ENCODE measurements at regions not wholly inside any gene's neighbourhood (a gene's known extent, or its start where the extent isn't known, plus 50 kb on each side); places are given as distances from the start of the nearest gene placed in this dataset.

DNA sequence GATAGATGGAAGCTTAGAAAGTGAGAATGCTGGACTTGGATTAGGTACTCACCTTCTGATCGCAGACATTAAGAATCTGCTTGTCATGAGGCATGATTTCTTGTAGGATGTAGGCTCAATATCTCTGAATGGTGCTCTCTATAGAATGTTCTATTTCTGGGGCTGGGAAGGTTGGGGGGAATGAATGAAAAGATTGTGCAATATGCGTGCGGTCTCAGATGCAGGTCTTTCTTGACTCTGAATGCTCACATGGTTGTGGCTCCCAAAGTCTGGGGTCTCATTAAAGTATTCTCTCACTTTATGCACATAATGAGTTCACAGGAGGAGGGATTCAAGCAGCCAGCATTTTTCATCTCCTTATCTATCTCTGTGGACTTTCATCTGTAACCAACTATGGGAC, 482.0 kb upstream of the CD180 start:
- H3K4me3 Mint-ChIP-seq, result no peak overlapping the region
- no peaks in the 10 kb centered on the region for H3K36me3 Mint-ChIP-seq
- no peaks in the 10 kb centered on the region for H3K4me1 Mint-ChIP-seq
- H3K27ac Mint-ChIP-seq, result no peak overlapping the region
- no peak for ATAC-seq
- DNase-seq (ENCODE audit: low spot score in 2 of 2), result no peak
- no peaks in the 10 kb centered on the region for H3K9me3 Mint-ChIP-seq

DNA sequence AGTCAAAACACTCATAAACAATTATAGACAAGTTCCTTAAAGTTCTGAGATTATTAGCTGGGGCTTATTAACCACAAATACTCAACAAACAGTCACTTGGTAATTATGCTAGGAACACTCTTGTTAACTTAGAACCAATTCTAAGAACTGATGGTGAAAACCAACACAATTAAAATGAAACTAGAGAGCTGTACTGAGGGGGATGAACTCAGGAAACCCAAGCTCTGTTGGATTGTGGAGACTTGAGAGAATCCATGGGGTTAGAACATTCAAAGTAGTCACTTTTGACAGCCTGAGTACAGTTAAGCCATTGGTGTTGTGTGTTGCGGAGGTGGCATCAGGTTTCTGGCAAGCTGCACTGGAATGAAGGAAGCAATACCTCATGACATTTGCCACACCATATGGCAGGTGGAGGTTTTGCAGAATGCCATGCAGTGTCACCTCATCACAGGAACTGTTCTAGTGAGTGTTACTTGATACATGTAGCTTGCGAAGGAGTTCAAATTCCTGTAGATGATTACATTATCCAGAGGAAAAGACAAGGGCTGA, 480.9 kb upstream of the CD180 start:
- H3K4me3 Mint-ChIP-seq, result no peak overlapping the region
- no peaks in the 10 kb centered on the region for H3K36me3 Mint-ChIP-seq
- no peaks in the 10 kb centered on the region for H3K4me1 Mint-ChIP-seq
- no peak overlapping the region for H3K27ac Mint-ChIP-seq
- DNase-seq (ENCODE audit: low spot score in 2 of 2), result no peak
- no peaks in the 10 kb centered on the region for H3K9me3 Mint-ChIP-seq
- ATAC-seq, result no peak

GRCh38 chr5:67676863-67677262, 480.3 kb upstream of the CD180 start:
- no peaks in the 10 kb centered on the region for H3K4me1 Mint-ChIP-seq
- H3K36me3 Mint-ChIP-seq, result no peaks in the 10 kb centered on the region
- no peak for DNase-seq (ENCODE audit: low spot score in 2 of 2)
- ATAC-seq, result no peak
- H3K4me3 Mint-ChIP-seq, result no peak overlapping the region
- no peaks in the 10 kb centered on the region for H3K9me3 Mint-ChIP-seq
- H3K27ac Mint-ChIP-seq, result no peak overlapping the region

GRCh38 chr5:67674159-67674655, 477.6 kb upstream of the CD180 start:
- no peak for DNase-seq (ENCODE audit: low spot score in 2 of 2)
- H3K9me3 Mint-ChIP-seq, result no peaks in the 10 kb centered on the region
- ATAC-seq, result no peak
- H3K4me3 Mint-ChIP-seq, result no peak overlapping the region
- H3K27ac Mint-ChIP-seq, result no peak overlapping the region
- no peaks in the 10 kb centered on the region for H3K36me3 Mint-ChIP-seq
- H3K4me1 Mint-ChIP-seq, result no peaks in the 10 kb centered on the region

DNA sequence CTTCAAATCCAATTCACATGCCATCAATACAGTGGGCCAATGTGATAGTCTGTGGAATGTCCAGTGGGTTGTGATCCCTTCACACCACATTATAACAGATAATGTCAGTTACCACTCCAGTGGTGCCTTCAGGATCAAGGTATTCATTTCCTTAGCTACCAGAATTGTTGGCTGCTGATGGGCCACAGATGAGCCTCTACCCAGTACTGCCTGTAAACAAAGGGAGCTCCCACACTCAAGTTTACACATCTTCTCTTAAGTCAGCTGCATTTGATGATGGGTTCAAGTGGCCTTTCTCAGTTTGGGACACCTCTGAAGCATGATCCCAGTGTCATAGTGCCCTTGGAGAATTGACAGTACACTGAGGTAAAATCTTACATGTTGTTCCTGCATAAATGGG, 477.0 kb upstream of the CD180 start:
- H3K27ac Mint-ChIP-seq, result no peak overlapping the region
- no peak for DNase-seq (ENCODE audit: low spot score in 2 of 2)
- no peak overlapping the region for H3K4me3 Mint-ChIP-seq
- no peaks in the 10 kb centered on the region for H3K9me3 Mint-ChIP-seq
- no peak for ATAC-seq
- H3K36me3 Mint-ChIP-seq, result no peaks in the 10 kb centered on the region
- H3K4me1 Mint-ChIP-seq, result no peaks in the 10 kb centered on the region

- Mint-ChIP-seq H3K9me3 (peaks cover 2% of the 10 kb centered on the region), H3K4me1 (no peaks in the 10 kb centered on the region), H3K4me3 (no peak overlapping the region), H3K36me3 (no peaks in the 10 kb centered on the region), H3K27ac (no peak overlapping the region)
- DNase-seq (ENCODE audit: low spot score in 2 of 2) (no peak), ATAC-seq (no peak)
Observed at GRCh38 chr5:67673180-67673579, 476.6 kb upstream of the CD180 start.

DNA sequence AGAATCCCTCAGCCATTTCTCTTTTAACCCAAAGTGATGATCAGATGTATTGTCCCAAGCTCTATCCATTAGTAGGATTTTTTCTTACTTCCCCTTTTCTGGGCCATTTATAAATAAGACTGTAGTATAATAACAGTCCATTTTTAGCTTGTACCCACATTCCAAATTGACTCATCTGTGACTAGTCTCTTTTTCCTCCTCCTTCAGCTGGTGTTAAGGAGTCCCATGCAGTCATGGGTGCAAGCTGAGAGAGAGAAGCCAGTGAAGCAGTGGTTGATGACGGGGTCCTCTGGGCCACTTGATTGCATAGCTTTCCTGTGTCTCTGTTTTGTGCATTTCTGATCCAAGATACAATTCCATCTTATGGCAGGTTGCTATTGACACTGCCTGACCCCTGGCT, 476.0 kb upstream of the CD180 start:
- Mint-ChIP-seq H3K27ac (no peak overlapping the region), H3K4me1 (no peaks in the 10 kb centered on the region), H3K9me3 (peaks cover 3% of the 10 kb centered on the region), H3K4me3 (no peak overlapping the region), H3K36me3 (no peaks in the 10 kb centered on the region)
- no peak for DNase-seq (ENCODE audit: low spot score in 2 of 2)
- no peak for ATAC-seq

- Mint-ChIP-seq H3K27ac (no peak overlapping the region), H3K9me3 (peaks cover 7% of the 10 kb centered on the region), H3K4me1 (no peaks in the 10 kb centered on the region), H3K4me3 (no peak overlapping the region), H3K36me3 (no peaks in the 10 kb centered on the region)
- no peak for DNase-seq (ENCODE audit: low spot score in 2 of 2)
- ATAC-seq, result no peak
Observed at GRCh38 chr5:67669916-67670315, 473.3 kb upstream of the CD180 start.

- Mint-ChIP-seq H3K4me1 (no peaks in the 10 kb centered on the region), H3K4me3 (no peak overlapping the region), H3K9me3 (no peaks in the 10 kb centered on the region), H3K27ac (no peak overlapping the region), H3K36me3 (no peaks in the 10 kb centered on the region)
- no peak for ATAC-seq
- no peak for DNase-seq (ENCODE audit: low spot score in 2 of 2)
Observed at GRCh38 chr5:67660149-67660548, 463.6 kb upstream of the CD180 start.

GRCh38 chr5:67659288-67659687, 462.7 kb upstream of the CD180 start:
- ATAC-seq (no peak), DNase-seq (ENCODE audit: low spot score in 2 of 2) (no peak)
- Mint-ChIP-seq H3K4me1 (no peaks in the 10 kb centered on the region), H3K36me3 (no peaks in the 10 kb centered on the region), H3K4me3 (no peak overlapping the region), H3K27ac (no peak overlapping the region), H3K9me3 (no peaks in the 10 kb centered on the region)

DNA sequence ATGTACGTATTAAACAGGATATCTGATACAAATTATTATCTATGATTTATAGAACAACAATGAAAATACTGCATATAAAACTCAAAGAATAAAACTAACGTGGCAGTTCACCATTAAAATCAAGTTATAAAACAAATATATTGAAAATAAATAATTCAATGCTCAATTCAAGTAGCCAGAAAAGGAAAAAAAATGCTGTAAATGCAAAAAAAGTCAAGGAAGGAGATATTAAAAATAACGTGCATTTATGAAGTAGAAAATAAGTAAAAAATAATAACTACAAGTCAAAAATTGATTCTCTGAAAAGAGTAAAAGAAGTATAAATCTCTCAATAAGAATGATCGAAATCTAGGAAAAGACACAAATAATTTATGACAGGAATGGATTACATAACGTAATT, 460.5 kb upstream of the CD180 start:
- ATAC-seq (no peak), DNase-seq (ENCODE audit: low spot score in 2 of 2) (no peak)
- Mint-ChIP-seq H3K9me3 (no peaks in the 10 kb centered on the region), H3K27ac (no peak overlapping the region), H3K36me3 (no peaks in the 10 kb centered on the region), H3K4me3 (no peak overlapping the region), H3K4me1 (no peaks in the 10 kb centered on the region)

DNA sequence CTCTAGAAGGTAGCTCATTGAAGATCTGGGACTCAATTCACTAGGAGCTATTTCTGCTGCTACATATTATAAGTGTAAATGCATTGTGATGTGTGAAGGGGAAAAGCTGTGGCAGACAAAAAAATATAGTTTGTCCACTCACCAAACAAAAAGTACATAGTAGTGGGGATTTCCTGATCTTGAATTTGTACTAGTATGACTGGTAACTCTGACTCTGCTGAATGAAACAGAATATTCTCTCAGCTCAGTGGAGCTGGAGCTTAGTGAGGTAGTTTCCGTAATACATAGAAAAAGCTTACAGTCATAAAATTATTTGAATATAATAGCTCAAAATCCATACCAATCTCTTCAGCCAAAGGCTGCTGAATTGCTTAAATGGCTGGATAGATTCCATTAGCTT, 455.6 kb upstream of the CD180 start:
- Mint-ChIP-seq H3K36me3 (no peaks in the 10 kb centered on the region), H3K27ac (no peak overlapping the region), H3K9me3 (no peaks in the 10 kb centered on the region), H3K4me3 (no peak overlapping the region), H3K4me1 (no peaks in the 10 kb centered on the region)
- DNase-seq (ENCODE audit: low spot score in 2 of 2), result no peak
- ATAC-seq, result peak; percentile 79

DNA sequence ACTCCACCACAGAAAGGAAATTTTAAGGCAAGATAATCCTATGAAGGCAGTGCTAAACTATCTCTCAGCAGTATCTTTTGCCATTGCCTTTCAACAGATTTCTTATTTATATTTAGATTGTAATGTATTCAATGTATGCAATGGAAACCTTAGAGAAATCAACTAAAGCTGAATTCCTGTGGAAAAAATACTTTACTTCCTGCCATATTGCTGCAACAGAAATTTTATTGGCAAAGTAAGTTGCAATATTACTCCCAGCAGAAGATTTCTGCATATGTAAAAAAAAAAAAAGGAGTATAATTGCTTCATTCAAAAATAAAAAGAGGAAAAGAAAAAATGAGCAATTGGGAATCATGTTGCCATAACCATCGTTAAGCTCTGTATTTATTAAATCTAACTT, 454.6 kb upstream of the CD180 start:
- H3K9me3 Mint-ChIP-seq, result no peaks in the 10 kb centered on the region
- DNase-seq (ENCODE audit: low spot score in 2 of 2) (no peak), ATAC-seq (no peak)
- no peaks in the 10 kb centered on the region for H3K36me3 Mint-ChIP-seq
- H3K27ac Mint-ChIP-seq, result no peak overlapping the region
- no peaks in the 10 kb centered on the region for H3K4me1 Mint-ChIP-seq
- no peak overlapping the region for H3K4me3 Mint-ChIP-seq

GRCh38 chr5:67648201-67648671, 451.6 kb upstream of the CD180 start:
- DNase-seq (ENCODE audit: low spot score in 2 of 2), result no peak

DNA sequence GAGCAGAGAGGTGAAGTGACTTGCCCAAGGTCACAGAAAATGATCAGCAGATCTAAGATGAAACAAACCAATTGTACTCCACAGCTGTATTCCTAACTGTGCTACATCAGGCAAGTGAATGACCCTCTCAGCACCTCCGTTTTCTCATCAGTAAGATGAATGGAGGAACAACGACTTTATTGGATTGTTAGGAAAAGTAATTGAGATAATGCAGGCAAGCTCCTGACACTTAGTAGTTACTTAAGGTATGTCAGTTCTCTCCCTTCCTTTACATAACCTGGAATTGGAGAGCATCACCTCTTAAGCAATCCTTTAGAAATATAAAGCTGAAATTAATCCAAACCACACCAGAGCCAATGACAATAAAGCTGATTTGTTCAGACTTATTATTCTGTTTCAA, 451.2 kb upstream of the CD180 start:
- H3K9me3 Mint-ChIP-seq, result peaks cover 6% of the 10 kb centered on the region
- no peaks in the 10 kb centered on the region for H3K4me1 Mint-ChIP-seq
- H3K4me3 Mint-ChIP-seq, result no peak overlapping the region
- no peak for ATAC-seq
- no peak for DNase-seq (ENCODE audit: low spot score in 2 of 2)
- H3K27ac Mint-ChIP-seq, result no peak overlapping the region
- no peaks in the 10 kb centered on the region for H3K36me3 Mint-ChIP-seq

More at GRCh38 chr5:67648201-67648671, 451.6 kb upstream of the CD180 start:
- Mint-ChIP-seq H3K27ac (no peak overlapping the region), H3K4me1 (no peaks in the 10 kb centered on the region), H3K4me3 (no peak overlapping the region), H3K9me3 (peaks cover 6% of the 10 kb centered on the region), H3K36me3 (no peaks in the 10 kb centered on the region)
- no peak for ATAC-seq

DNA sequence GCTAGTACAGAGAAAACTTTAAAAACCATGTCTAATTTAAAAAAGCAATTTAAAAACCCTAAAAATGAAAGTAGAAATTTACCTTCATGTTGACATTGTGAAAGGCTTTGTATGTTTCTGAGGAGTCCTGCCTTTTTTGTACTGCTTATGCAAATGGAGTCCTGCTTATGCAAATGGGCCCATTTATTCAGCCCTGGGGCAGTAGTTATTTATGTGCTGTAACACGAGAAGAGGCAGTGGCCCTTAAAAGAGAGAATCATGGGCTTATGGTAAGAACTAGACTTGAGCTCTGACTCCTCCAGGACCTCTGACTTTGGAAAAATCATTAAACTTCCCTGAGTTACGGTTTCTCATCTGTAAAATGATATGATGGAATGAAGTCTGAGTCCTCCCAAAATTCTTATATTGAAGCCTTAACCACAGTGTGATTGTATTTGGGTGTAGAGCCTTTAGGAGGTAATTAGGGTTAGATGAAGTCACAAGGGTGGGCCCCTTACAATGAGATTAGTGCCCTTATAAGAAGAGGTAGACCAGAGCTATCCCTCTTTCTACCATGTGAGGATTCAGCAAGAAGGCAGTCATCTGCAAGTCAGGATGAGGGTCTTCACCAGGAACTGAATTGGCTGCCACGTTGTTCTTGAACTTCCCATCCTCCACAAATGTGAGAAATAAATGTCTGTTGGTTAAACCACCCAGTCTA, 447.8 kb upstream of the CD180 start:
- H3K36me3 Mint-ChIP-seq, result no peaks in the 10 kb centered on the region
- H3K4me3 Mint-ChIP-seq, result no peak overlapping the region
- H3K27ac Mint-ChIP-seq, result no peak overlapping the region
- peaks cover 6% of the 10 kb centered on the region for H3K9me3 Mint-ChIP-seq
- no peaks in the 10 kb centered on the region for H3K4me1 Mint-ChIP-seq
- no peak for ATAC-seq
- DNase-seq (ENCODE audit: low spot score in 2 of 2), result no peak
